Liver (tissue), 7 donors: ENCODE measurements at regions not wholly inside any gene's neighbourhood (a gene's known extent, or its start where the extent isn't known, plus 50 kb on each side); places are given as distances from the start of the nearest gene placed in this dataset.

Source experiments
- DNase-seq: peaks from one replicate; pipeline ENCODE4 v3.0.0-alpha.2; 2017; ENCODE audit warnings: low spot score
- H3K27ac ChIP-seq, 2 donors: one replicate each; pipeline ENCODE4 v1.7.0; 2013; ENCODE audit warnings: inconsistent platforms in 2 of 2, low read length in 2 of 2, control low read depth in 1 of 2, low read depth in 1 of 2, mild to moderate bottlenecking in 1 of 2
- H3K27me3 ChIP-seq, 4 donors: one replicate each; pipeline versions ENCODE4 v1.6.1 to v1.7.0; 2013; ENCODE audit warnings: low read length in 3 of 4, inconsistent platforms in 1 of 4, mild to moderate bottlenecking in 1 of 4, moderate library complexity in 1 of 4; ENCODE audit not compliant: control insufficient read depth in 4 of 4, insufficient read depth in 4 of 4
- H3K36me3 ChIP-seq, 4 donors: one replicate each; pipeline versions ENCODE4 v1.6.1 to v1.7.0; 2013; ENCODE audit warnings: low read length in 3 of 4, mild to moderate bottlenecking in 3 of 4, low read depth in 1 of 4, moderate library complexity in 1 of 4; ENCODE audit not compliant: control insufficient read depth in 4 of 4, insufficient read depth in 3 of 4
- H3K4me1 ChIP-seq, 4 donors: one replicate each; pipeline versions ENCODE4 v1.6.1 to v1.7.0; 2013; ENCODE audit warnings: low read length in 3 of 4, mild to moderate bottlenecking in 3 of 4, moderate library complexity in 1 of 4; ENCODE audit not compliant: control insufficient read depth in 4 of 4, insufficient read depth in 4 of 4
- H3K4me3 ChIP-seq, 3 donors: one replicate each; pipeline versions ENCODE4 v1.6.1 to v1.7.0; 2013; ENCODE audit warnings: low read length in 3 of 3, control low read depth in 1 of 3, low read depth in 1 of 3, mild to moderate bottlenecking in 1 of 3
- H3K9ac ChIP-seq, 2 donors: one replicate each; pipeline ENCODE4 v1.7.0; 2013; ENCODE audit warnings: low read length in 2 of 2, mild to moderate bottlenecking in 2 of 2, moderate library complexity in 2 of 2, control low read depth in 1 of 2, low read depth in 1 of 2
- H3K9me3 ChIP-seq, 4 donors: one replicate each; pipeline versions ENCODE4 v1.6.1 to v1.7.0; 2013; ENCODE audit warnings: low read length in 3 of 4; ENCODE audit not compliant: control insufficient read depth in 4 of 4
- ATF3 ChIP-seq: IDR thresholded peaks from 2 replicates; pipeline ENCODE4 v1.6.1; 2016; ENCODE audit warnings: antibody characterized with exemption
- CTCF ChIP-seq: fragments of 150-350 bp; IDR thresholded peaks from 2 replicates; pipeline ENCODE4 v1.5.1; 2017; ENCODE audit warnings: improper control_type of control experiment, low read depth, low read length; ENCODE audit not compliant: missing input control
- FOXA1 ChIP-seq: IDR thresholded peaks from 2 replicates; pipeline ENCODE4 v1.6.1; 2016; ENCODE audit warnings: antibody characterized with exemption
- FOXA2 ChIP-seq: IDR thresholded peaks from 2 replicates; pipeline ENCODE4 v1.6.1; 2016; ENCODE audit warnings: antibody characterized with exemption
- GABPA ChIP-seq, 2 donors: IDR thresholded peaks in 1 of 2; conservative IDR thresholded peaks in 1 of 2; 2 replicates each; pipeline ENCODE4 v1.6.1; 2016; ENCODE audit warnings: antibody characterized with exemption in 2 of 2, mild to moderate bottlenecking in 1 of 2, moderate library complexity in 1 of 2
- HNF4A ChIP-seq, 2 donors: conservative IDR thresholded peaks; 2 replicates each; pipeline ENCODE4 v1.6.1; 2016; ENCODE audit warnings: antibody characterized with exemption in 2 of 2, mild to moderate bottlenecking in 2 of 2
- HNF4G ChIP-seq: IDR thresholded peaks from 2 replicates; pipeline ENCODE4 v1.6.1; 2016; ENCODE audit warnings: antibody characterized with exemption
- JUND ChIP-seq, 2 donors: IDR thresholded peaks; 2 replicates each; pipeline ENCODE4 v1.6.1; 2016; ENCODE audit warnings: antibody characterized with exemption in 2 of 2
- MAX ChIP-seq: IDR thresholded peaks from 2 replicates; pipeline ENCODE4 v1.6.1; 2016; ENCODE audit warnings: antibody characterized with exemption
- NR2F2 ChIP-seq: IDR thresholded peaks from 2 replicates; pipeline ENCODE4 v1.6.1; 2016; ENCODE audit warnings: antibody characterized with exemption
- RAD21 ChIP-seq, 2 donors: IDR thresholded peaks; 2 replicates each; pipeline ENCODE4 v1.6.1; 2016; ENCODE audit warnings: antibody characterized with exemption in 2 of 2, mild to moderate bottlenecking in 2 of 2
- REST ChIP-seq: IDR thresholded peaks from 2 replicates; pipeline ENCODE4 v1.6.1; 2016; ENCODE audit warnings: antibody characterized with exemption, mild to moderate bottlenecking
- SP1 ChIP-seq: IDR thresholded peaks from 2 replicates; pipeline ENCODE4 v1.6.1; 2018; ENCODE audit warnings: antibody characterized with exemption, mild to moderate bottlenecking
- TAF1 ChIP-seq: conservative IDR thresholded peaks from 2 replicates; pipeline ENCODE4 v1.6.1; 2016; ENCODE audit warnings: antibody characterized with exemption, mild to moderate bottlenecking
- ZBTB33 ChIP-seq: IDR thresholded peaks from 2 replicates; pipeline ENCODE4 v1.6.1; 2016; ENCODE audit warnings: antibody characterized with exemption
- donor health status: healthy.
- donor health status: healthy.
- donor health status: healthy.
- donor health status: healthy.

- Histone ChIP-seq H3K27me3 (no peaks in the 10 kb centered on the region), H3K4me1 (no peaks in the 10 kb centered on the region), H3K27ac (no peak overlapping the region), H3K9me3 (no peaks in the 10 kb centered on the region), H3K36me3 (no peaks in the 10 kb centered on the region), H3K4me3 (no peak overlapping the region), H3K9ac (no peak overlapping the region)
- no peak for DNase-seq
- TF ChIP-seq SP1 (no peak), HNF4A (conservative IDR thresholded peaks at IDR 0.05) (no peak), CTCF (no peak), ZBTB33 (no peak), TAF1 (no peak), MAX (no peak)
Measured at GRCh38 chr7:115406219-115406618, 484.3 kb downstream of the MDFIC start.

GRCh38 chr7:115387137-115387536 is 465.2 kb downstream of the MDFIC start:
- no peak for DNase-seq
- Histone ChIP-seq H3K9me3 (no peaks in the 10 kb centered on the region), H3K4me1 (no peaks in the 10 kb centered on the region), H3K27ac (no peak overlapping the region), H3K36me3 (no peaks in the 10 kb centered on the region), H3K27me3 (no peaks in the 10 kb centered on the region), H3K9ac (no peak overlapping the region), H3K4me3 (no peak overlapping the region)
- TF ChIP-seq FOXA1: no peak
- TF ChIP-seq ZBTB33: no peak
- TF ChIP-seq CTCF: no peak
- no peak for TF ChIP-seq RAD21 (IDR thresholded peaks at IDR 0.05)
- TF ChIP-seq REST: no peak
- TF ChIP-seq ATF3: no peak
- TF ChIP-seq HNF4A (conservative IDR thresholded peaks at IDR 0.05): no peak
- no peak for TF ChIP-seq HNF4G
- TF ChIP-seq FOXA2: no peak
- TF ChIP-seq MAX: no peak
- no peak for TF ChIP-seq GABPA (IDR thresholded peaks at IDR 0.05 in 1 of 2, conservative IDR thresholded peaks at IDR 0.05 in 1 of 2)
- TF ChIP-seq SP1: no peak
- no peak for TF ChIP-seq NR2F2
- TF ChIP-seq JUND (IDR thresholded peaks at IDR 0.05): no peak
